PC-9 (cell line): ENCODE measurements at regions not wholly inside any gene's neighbourhood (a gene's known extent, or its start where the extent isn't known, plus 50 kb on each side); places are given as distances from the start of the nearest gene placed in this dataset.

ENCODE experiments used
- BruUV-seq: library from RNA; stranded (reverse); fragments of 400-500 nt; replicated peaks from 2 replicates; lab custom pipeline; 2021; lab: Mats Ljungman, UMichigan
- CTCF ChIA-PET: fragments of 300-600 bp; sonication (Branson Sonifier 250); formaldehyde crosslinking; loops from one replicate; lab custom pipeline; 2022; ENCODE audit warnings: antibody characterized with exemption; lab: Charles Lee
- POLR2A ChIA-PET: fragments of 300-600 bp; sonication (Branson Sonifier 250); formaldehyde crosslinking; loops from one replicate; lab custom pipeline; 2022; ENCODE audit warnings: antibody characterized with exemption; ENCODE audit not compliant: unreplicated experiment; lab: Charles Lee
- DNase-seq, 2 experiments: peaks; one replicate each; pipeline versions ENCODE4 v3.0.0 to v3.0.0-alpha.2; 2015 to 2022; ENCODE audit warnings: mixed read lengths in 1 of 2
- H2AFZ ChIP-seq: fragments of 200-600 bp; sonication (generic); 2 replicates; pipeline ENCODE4 v1.8.1; 2017; ENCODE audit warnings: antibody characterized with exemption
- H3F3A ChIP-seq: fragments of 200-600 bp; sonication (generic); 2 replicates; pipeline ENCODE4 v1.8.1; 2017; ENCODE audit warnings: antibody characterized with exemption, mild to moderate bottlenecking, low read depth; ENCODE audit not compliant: insufficient read depth
- H3K27ac ChIP-seq: fragments of 200-600 bp; sonication (generic); 2 replicates; pipeline ENCODE4 v1.6.1; 2016; ENCODE audit warnings: mixed run types
- H3K27me3 ChIP-seq: fragments of 200-600 bp; sonication (generic); 2 replicates; pipeline ENCODE4 v1.6.1; 2016; ENCODE audit warnings: low read depth, mixed run types; ENCODE audit not compliant: insufficient read depth
- H3K36me3 ChIP-seq: fragments of 200-600 bp; sonication (generic); 2 replicates; pipeline ENCODE4 v1.6.1; 2016; ENCODE audit warnings: low read depth, mixed run types
- H3K4me1 ChIP-seq: fragments of 200-600 bp; sonication (generic); replicated peaks from 2 replicates; pipeline ENCODE4 v1.6.1; 2016; ENCODE audit warnings: mixed run types; ENCODE audit not compliant: insufficient read depth
- H3K4me2 ChIP-seq: fragments of 200-600 bp; sonication (generic); 2 replicates; pipeline ENCODE4 v1.6.1; 2017; ENCODE audit warnings: mixed run types
- H3K4me3 ChIP-seq: fragments of 200-600 bp; sonication (generic); 2 replicates; pipeline ENCODE4 v1.6.1; 2016; ENCODE audit warnings: mixed run types
- H3K79me2 ChIP-seq: fragments of 200-600 bp; sonication (generic); 2 replicates; pipeline ENCODE4 v1.6.1; 2017; ENCODE audit warnings: low read depth, mixed run types
- H3K9me2 ChIP-seq: fragments of 200-600 bp; sonication (generic); 2 replicates; pipeline ENCODE4 v1.8.1; 2017; ENCODE audit warnings: mild to moderate bottlenecking; ENCODE audit not compliant: insufficient read depth
- H3K9me3 ChIP-seq: fragments of 200-600 bp; sonication (generic); 2 replicates; pipeline ENCODE4 v1.8.1; 2016; ENCODE audit warnings: low read depth; ENCODE audit not compliant: insufficient read depth
- H4K20me1 ChIP-seq: fragments of 200-600 bp; sonication (generic); 2 replicates; pipeline ENCODE4 v1.8.1; 2017; ENCODE audit not compliant: insufficient read depth
- EZH2 ChIP-seq: fragments of 200-600 bp; sonication (generic); IDR thresholded peaks from 2 replicates; pipeline ENCODE4 v1.8.0; 2017; ENCODE audit warnings: antibody characterized with exemption, low read depth
- intact Hi-C: fragments of 100-400 bp; cut with micrococcal nuclease; formaldehyde crosslinking; loops from one replicate; pipeline ENCODE4 v1.10.0; 2022; ENCODE audit not compliant: unreplicated experiment
- TF ChIP-seq, protein P1 (sequence below): fragments of 200-600 bp; sonication (generic); conservative IDR thresholded peaks from 2 replicates; pipeline ENCODE4 v1.6.1; 2017; ENCODE audit warnings: mixed run types, antibody characterized with exemption, mild to moderate bottlenecking, moderate library complexity

DNA sequence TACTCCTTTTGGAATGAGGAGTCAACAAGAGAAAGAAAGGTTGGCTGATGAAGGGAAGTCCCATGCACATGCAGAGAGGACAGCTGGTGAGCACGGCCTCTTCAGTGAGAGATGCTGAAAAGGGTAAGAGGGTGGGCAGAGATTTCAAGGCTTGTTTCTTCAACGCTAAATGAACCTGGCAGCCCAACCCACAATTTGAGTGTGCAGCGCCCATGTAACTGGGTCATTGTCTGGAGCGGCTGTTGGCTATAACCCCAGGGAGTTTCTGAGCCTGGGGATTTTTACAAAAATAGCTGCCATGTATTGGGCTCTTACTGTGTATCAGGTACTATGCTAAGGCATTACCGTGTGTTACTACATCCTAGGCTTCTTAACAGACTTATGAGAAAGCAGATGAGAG, 594.1 kb downstream of the ETS1 start:
- TF ChIP-seq, protein P1, sequence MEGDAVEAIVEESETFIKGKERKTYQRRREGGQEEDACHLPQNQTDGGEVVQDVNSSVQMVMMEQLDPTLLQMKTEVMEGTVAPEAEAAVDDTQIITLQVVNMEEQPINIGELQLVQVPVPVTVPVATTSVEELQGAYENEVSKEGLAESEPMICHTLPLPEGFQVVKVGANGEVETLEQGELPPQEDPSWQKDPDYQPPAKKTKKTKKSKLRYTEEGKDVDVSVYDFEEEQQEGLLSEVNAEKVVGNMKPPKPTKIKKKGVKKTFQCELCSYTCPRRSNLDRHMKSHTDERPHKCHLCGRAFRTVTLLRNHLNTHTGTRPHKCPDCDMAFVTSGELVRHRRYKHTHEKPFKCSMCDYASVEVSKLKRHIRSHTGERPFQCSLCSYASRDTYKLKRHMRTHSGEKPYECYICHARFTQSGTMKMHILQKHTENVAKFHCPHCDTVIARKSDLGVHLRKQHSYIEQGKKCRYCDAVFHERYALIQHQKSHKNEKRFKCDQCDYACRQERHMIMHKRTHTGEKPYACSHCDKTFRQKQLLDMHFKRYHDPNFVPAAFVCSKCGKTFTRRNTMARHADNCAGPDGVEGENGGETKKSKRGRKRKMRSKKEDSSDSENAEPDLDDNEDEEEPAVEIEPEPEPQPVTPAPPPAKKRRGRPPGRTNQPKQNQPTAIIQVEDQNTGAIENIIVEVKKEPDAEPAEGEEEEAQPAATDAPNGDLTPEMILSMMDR = no peak
- no peak for TF ChIP-seq EZH2
- intact Hi-C loops = no loop called here
- no peaks in the 10 kb centered on the region; the same call in 1 of the 2 replicates for H3K9me3 ChIP-seq
- peaks cover 37% of the 10 kb centered on the region for H3K27me3 ChIP-seq
- BruUV-seq = no TSS peak
- no peak overlapping the region for H2AFZ ChIP-seq
- POLR2A ChIA-PET = no interaction called here
- no peaks in the 10 kb centered on the region for H4K20me1 ChIP-seq
- no peak for DNase-seq
- H3K9me2 ChIP-seq = no peaks in the 10 kb centered on the region
- H3K27ac ChIP-seq = no peak overlapping the region
- H3K4me3 ChIP-seq = no peak overlapping the region
- no peaks in the 10 kb centered on the region for H3F3A ChIP-seq
- H3K4me1 ChIP-seq = no peaks in the 10 kb centered on the region
- CTCF ChIA-PET = no interaction called here
- no peaks in the 10 kb centered on the region for H3K36me3 ChIP-seq
- no peak overlapping the region for H3K4me2 ChIP-seq
- no peaks in the 10 kb centered on the region for H3K79me2 ChIP-seq

GRCh38 chr11:127986073-127986472, 601.3 kb downstream of the ETS1 start:
- Histone ChIP-seq H3K79me2 (no peaks in the 10 kb centered on the region), H3K4me1 (no peaks in the 10 kb centered on the region), H3K9me3 (no peaks in the 10 kb centered on the region), H3F3A (no peaks in the 10 kb centered on the region), H3K9me2 (no peaks in the 10 kb centered on the region), H2AFZ (no peak overlapping the region), H3K27ac (no peak overlapping the region), H3K4me2 (no peak overlapping the region), H3K27me3 (no peaks in the 10 kb centered on the region), H4K20me1 (no peaks in the 10 kb centered on the region), H3K4me3 (no peak overlapping the region), H3K36me3 (no peaks in the 10 kb centered on the region)
- ChIA-PET CTCF (no interaction called here), POLR2A (no interaction called here)
- no peak for DNase-seq
- no peak for TF ChIP-seq EZH2
- TF ChIP-seq, protein P1 = no peak
- intact Hi-C loops = no loop called here
- BruUV-seq = no TSS peak

DNA sequence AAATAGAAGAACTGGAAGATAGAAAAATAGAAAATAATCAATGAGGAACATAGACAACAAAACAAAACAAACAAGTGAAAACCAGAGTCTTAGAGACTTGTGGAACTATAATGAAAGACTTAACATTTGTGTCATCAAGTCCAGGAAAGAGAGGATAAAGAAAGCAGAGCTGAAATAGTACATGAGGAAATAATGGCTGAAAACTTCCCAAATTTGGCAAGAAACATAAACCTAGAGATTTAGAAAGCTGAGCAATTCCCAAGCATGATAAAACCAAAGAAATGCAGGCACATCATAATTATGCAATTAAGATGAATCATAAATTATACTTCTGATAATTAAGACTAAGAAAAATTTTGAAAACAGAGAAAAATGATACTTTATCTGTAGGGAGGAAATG, 614.5 kb downstream of the ETS1 start:
- H3K27ac ChIP-seq = no peak overlapping the region
- TF ChIP-seq, protein P1 = no peak
- TF ChIP-seq EZH2 = no peak
- H3F3A ChIP-seq = no peaks in the 10 kb centered on the region

More for the DNA sequence above, 614.5 kb downstream of the ETS1 start:
- no peaks in the 10 kb centered on the region for H3K4me1 ChIP-seq
- H3K4me3 ChIP-seq = no peak overlapping the region
- H3K36me3 ChIP-seq = no peaks in the 10 kb centered on the region
- H4K20me1 ChIP-seq = no peaks in the 10 kb centered on the region
- no peaks in the 10 kb centered on the region for H3K9me2 ChIP-seq
- DNase-seq = no peak
- no TSS peak for BruUV-seq
- no peaks in the 10 kb centered on the region for H3K27me3 ChIP-seq
- ChIA-PET POLR2A (no interaction called here), CTCF (no interaction called here)
- intact Hi-C loops = no loop called here
- no peaks in the 10 kb centered on the region for H3K79me2 ChIP-seq
- no peaks in the 10 kb centered on the region for H3K9me3 ChIP-seq
- no peak overlapping the region for H3K4me2 ChIP-seq
- H2AFZ ChIP-seq = no peak overlapping the region
